ENCODE measurements at regions not wholly inside any gene's neighbourhood (a gene's known extent, or its start where the extent isn't known, plus 50 kb on each side); places are given as distances from the start of the nearest gene placed in this dataset.

DNA sequence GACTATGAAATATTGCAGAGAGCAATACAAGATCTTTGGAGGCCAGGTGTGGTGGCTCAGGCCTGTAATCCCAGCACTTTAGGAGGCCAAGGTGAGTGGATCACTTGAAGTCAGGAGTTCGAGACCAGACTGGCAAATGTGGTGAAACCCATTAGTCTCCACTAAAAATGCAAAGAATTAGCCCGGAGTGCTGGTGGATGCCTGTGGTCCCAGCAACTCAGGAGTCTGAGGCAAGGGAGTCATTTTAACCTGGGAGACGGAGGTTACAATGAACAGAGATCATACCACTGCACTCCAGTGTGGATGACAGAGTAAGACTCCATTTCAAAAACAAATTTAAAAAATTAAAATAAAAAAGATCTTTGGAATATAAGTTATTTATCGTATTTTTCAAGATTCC is 76.6 kb downstream of the PRKAB2 start:
- DNase-seq (ENCODE audit: low spot score), result no peak
- H2AFZ ChIP-seq (ENCODE audit: low read length), result no peak overlapping the region
- BruUV-seq (replicated peaks), result no TSS peak
- H3K4me3 ChIP-seq (ENCODE audit: low read depth, low read length, poor library complexity, severe bottlenecking), result no peak overlapping the region
- TF ChIP-seq EZH2phosphoT487 (IDR thresholded peaks at IDR 0.05; ENCODE audit: borderline replicate concordance, low read depth, low read length), result no peak
- TF ChIP-seq CTCF (conservative IDR thresholded peaks at IDR 0.05; ENCODE audit: low read length), result no peak
- H3K9me3 ChIP-seq (ENCODE audit: low read length), result no peaks in the 10 kb centered on the region
- no peaks in the 10 kb centered on the region for H3K4me1 ChIP-seq (ENCODE audit: insufficient read depth, low read length, poor library complexity, severe bottlenecking)
- intact Hi-C loops (cut with micrococcal nuclease; ENCODE audit: unreplicated experiment), result loop anchor here (5.0 kb wide), 1 partner anchor 147 kb away; the partner anchor contains the start of gene CHD1L
- H3K79me2 ChIP-seq (ENCODE audit: insufficient read depth, low read depth, low read length), result no peaks in the 10 kb centered on the region
- H3K4me2 ChIP-seq (ENCODE audit: low read length), result no peak overlapping the region
- no peaks in the 10 kb centered on the region for H3K36me3 ChIP-seq (ENCODE audit: insufficient read depth, low read length)
- H4K20me1 ChIP-seq (ENCODE audit: insufficient read depth, low read length), result no peaks in the 10 kb centered on the region
- ChIA-PET POLR2A (no interaction called here), CTCF (ENCODE audit: unreplicated experiment) (no interaction called here)
- H3K9me2 ChIP-seq (ENCODE audit: insufficient read depth, low read length), result no peaks in the 10 kb centered on the region
- no peak overlapping the region for H3K27ac ChIP-seq (ENCODE audit: low read depth, low read length, poor library complexity, severe bottlenecking)

DNA sequence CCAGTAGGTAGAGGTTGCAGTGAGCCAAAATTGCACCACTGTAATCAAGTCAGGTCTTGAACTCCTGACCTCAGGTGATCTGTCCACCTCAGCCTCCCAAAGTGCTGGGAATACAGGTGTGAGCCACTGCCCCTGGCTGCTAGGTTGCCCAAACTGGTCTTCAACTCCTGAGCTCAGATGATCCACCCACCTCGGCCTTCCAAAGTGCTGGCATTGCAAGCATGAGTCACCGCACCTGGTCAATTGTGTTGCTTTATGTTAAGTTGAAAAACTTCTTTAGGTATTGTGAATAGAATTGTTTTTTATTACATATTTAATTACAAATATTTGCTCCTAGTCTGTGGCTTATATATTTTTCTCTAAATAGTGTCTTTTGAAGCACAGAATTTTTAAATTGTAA is 80.5 kb downstream of the PRKAB2 start:
- no peak overlapping the region for H3K4me2 ChIP-seq (ENCODE audit: low read length)
- H3K4me1 ChIP-seq (ENCODE audit: insufficient read depth, low read length, poor library complexity, severe bottlenecking), result no peaks in the 10 kb centered on the region
- TF ChIP-seq CTCF (conservative IDR thresholded peaks at IDR 0.05; ENCODE audit: low read length) (no peak), EZH2phosphoT487 (IDR thresholded peaks at IDR 0.05; ENCODE audit: borderline replicate concordance, low read depth, low read length) (no peak)
- no peak overlapping the region for H3K4me3 ChIP-seq (ENCODE audit: low read depth, low read length, poor library complexity, severe bottlenecking)
- ChIA-PET POLR2A (interaction anchor here (1.1 kb wide), 1 partner anchor 49 kb away, joined by 3 read pairs; no protein-coding TSS in a partner anchor), CTCF (ENCODE audit: unreplicated experiment) (no interaction called here)
- H3K27ac ChIP-seq (ENCODE audit: low read depth, low read length, poor library complexity, severe bottlenecking), result no peak overlapping the region
- H3K9me2 ChIP-seq (ENCODE audit: insufficient read depth, low read length), result no peaks in the 10 kb centered on the region
- peaks cover 12% of the 10 kb centered on the region; the same call in 1 of the 2 replicates for H3K9me3 ChIP-seq (ENCODE audit: low read length)
- no peaks in the 10 kb centered on the region for H3K36me3 ChIP-seq (ENCODE audit: insufficient read depth, low read length)
- no peak overlapping the region for H2AFZ ChIP-seq (ENCODE audit: low read length)
- no peak for DNase-seq (ENCODE audit: low spot score)
- no TSS peak for BruUV-seq (replicated peaks)
- no peaks in the 10 kb centered on the region for H3K79me2 ChIP-seq (ENCODE audit: insufficient read depth, low read depth, low read length)
- H4K20me1 ChIP-seq (ENCODE audit: insufficient read depth, low read length), result no peaks in the 10 kb centered on the region
- intact Hi-C loops (cut with micrococcal nuclease; ENCODE audit: unreplicated experiment), result no loop called here

- no peaks in the 10 kb centered on the region for H3K36me3 ChIP-seq (ENCODE audit: insufficient read depth, low read length)
- no TSS peak for BruUV-seq (replicated peaks)
- TF ChIP-seq CTCF (conservative IDR thresholded peaks at IDR 0.05; ENCODE audit: low read length), result no peak
- TF ChIP-seq EZH2phosphoT487 (IDR thresholded peaks at IDR 0.05; ENCODE audit: borderline replicate concordance, low read depth, low read length), result no peak
- H2AFZ ChIP-seq (ENCODE audit: low read length), result peak overlapping the region; percentile 47; the same call in 1 of the 2 replicates
- H4K20me1 ChIP-seq (ENCODE audit: insufficient read depth, low read length), result no peaks in the 10 kb centered on the region
- CTCF ChIA-PET (ENCODE audit: unreplicated experiment), result no interaction called here
- H3K4me1 ChIP-seq (ENCODE audit: insufficient read depth, low read length, poor library complexity, severe bottlenecking), result peaks cover 8% of the 10 kb centered on the region
- POLR2A ChIA-PET, result no interaction called here
- no peak for DNase-seq (ENCODE audit: low spot score)
- no peak overlapping the region for H3K27ac ChIP-seq (ENCODE audit: low read depth, low read length, poor library complexity, severe bottlenecking)
- no peak overlapping the region for H3K4me2 ChIP-seq (ENCODE audit: low read length)
- intact Hi-C loops (cut with micrococcal nuclease; ENCODE audit: unreplicated experiment), result no loop called here
- peaks cover 12% of the 10 kb centered on the region; the same call in 1 of the 2 replicates for H3K9me3 ChIP-seq (ENCODE audit: low read length)
- no peaks in the 10 kb centered on the region for H3K79me2 ChIP-seq (ENCODE audit: insufficient read depth, low read depth, low read length)
- H3K9me2 ChIP-seq (ENCODE audit: insufficient read depth, low read length), result no peaks in the 10 kb centered on the region
- no peak overlapping the region for H3K4me3 ChIP-seq (ENCODE audit: low read depth, low read length, poor library complexity, severe bottlenecking)
These were observed 82.8 kb downstream of the PRKAB2 start for GRCh38 chr1:147089457-147089856.

All from OCI-LY7 (cell line).